PC-3 (cell line): ENCODE measurements at regions not wholly inside any gene's neighbourhood (a gene's known extent, or its start where the extent isn't known, plus 50 kb on each side); places are given as distances from the start of the nearest gene placed in this dataset.

Experiments used
- ATAC-seq: fragments of 200-7000 bp; cut with Tn5 transposase; 2 replicates; pipeline ENCODE4 v1.9.1; 2020; ENCODE audit warnings: mild to moderate bottlenecking, moderate library complexity
- BruUV-seq: library from RNA; stranded (reverse); fragments of 400-500 nt; replicated peaks from 2 replicates; lab custom pipeline; 2021; lab: Mats Ljungman, UMichigan
- CTCF ChIA-PET: fragments of 300-600 bp; sonication (Branson Sonifier 250); formaldehyde crosslinking; loops from one replicate; lab custom pipeline; 2022; ENCODE audit warnings: antibody characterized with exemption; lab: Charles Lee
- POLR2A ChIA-PET: fragments of 300-600 bp; sonication (Branson Sonifier 250); formaldehyde crosslinking; loops from one replicate; lab custom pipeline; 2022; ENCODE audit warnings: antibody characterized with exemption; ENCODE audit not compliant: unreplicated experiment; lab: Charles Lee
- DNase-seq: peaks from one replicate; pipeline ENCODE4 v3.0.0-alpha.2; 2015
- H2AFZ ChIP-seq: fragments of 300-600 bp; sonication (generic); 2 replicates; pipeline ENCODE4 v1.6.0; 2016; ENCODE audit warnings: antibody characterized with exemption, low read length
- H3F3A ChIP-seq: fragments of 300-600 bp; sonication (generic); one replicate; pipeline ENCODE4 v1.6.0; 2017; ENCODE audit warnings: antibody characterized with exemption, low read length, control low read depth, mild to moderate bottlenecking; ENCODE audit not compliant: unreplicated experiment
- H3K27ac ChIP-seq: fragments of 300-600 bp; sonication (generic); 2 replicates; pipeline ENCODE4 v1.5.1; 2016; ENCODE audit warnings: mild to moderate bottlenecking, low read length
- H3K27me3 ChIP-seq: fragments of 300-600 bp; sonication (generic); 2 replicates; pipeline ENCODE4 v1.6.1; 2016; ENCODE audit warnings: low read length, mixed read lengths
- H3K36me3 ChIP-seq: fragments of 300-600 bp; sonication (generic); 2 replicates; pipeline ENCODE4 v1.6.1; 2016; ENCODE audit warnings: low read depth, mixed run types, low read length, mixed read lengths
- H3K4me1 ChIP-seq: fragments of 300-600 bp; sonication (generic); 2 replicates; pipeline ENCODE4 v1.5.1; 2016; ENCODE audit warnings: low read length; ENCODE audit not compliant: insufficient read depth
- H3K4me2 ChIP-seq: fragments of 300-600 bp; sonication (generic); 2 replicates; pipeline ENCODE4 v1.6.0; 2016; ENCODE audit warnings: low read length
- H3K4me3 ChIP-seq: fragments of 300-600 bp; sonication (generic); 2 replicates; pipeline ENCODE4 v1.5.1; 2016; ENCODE audit warnings: mild to moderate bottlenecking, low read length, mixed read lengths
- H3K79me2 ChIP-seq: fragments of 300-600 bp; sonication (generic); 2 replicates; pipeline ENCODE4 v1.6.1; 2017; ENCODE audit warnings: low read length, mixed read lengths
- H3K9ac ChIP-seq: fragments of 300-600 bp; sonication (generic); 2 replicates; pipeline ENCODE4 v1.6.0; 2016; ENCODE audit warnings: mild to moderate bottlenecking, low read length
- H3K9me2 ChIP-seq: fragments of 300-600 bp; sonication (generic); replicated peaks from 2 replicates; pipeline ENCODE4 v1.6.1; 2016; ENCODE audit warnings: mixed run types, low read length, mixed read lengths
- H3K9me3 ChIP-seq: fragments of 300-600 bp; sonication (generic); 2 replicates; pipeline ENCODE4 v1.6.1; 2016; ENCODE audit warnings: low read length, mixed read lengths
- H4K20me1 ChIP-seq: fragments of 300-600 bp; sonication (generic); 2 replicates; pipeline ENCODE4 v1.6.1; 2016; ENCODE audit warnings: low read length, mixed read lengths
- CTCF ChIP-seq: fragments of 300-600 bp; sonication (generic); conservative IDR thresholded peaks from 2 replicates; pipeline ENCODE4 v1.5.1; 2017; ENCODE audit warnings: antibody characterized with exemption, low read depth, mild to moderate bottlenecking, low read length
- EZH2 ChIP-seq: fragments of 300-600 bp; sonication (generic); IDR thresholded peaks from one replicate; pipeline ENCODE4 v1.6.1; 2017; ENCODE audit warnings: antibody characterized with exemption, mild to moderate bottlenecking, low read length; ENCODE audit not compliant: unreplicated experiment
- EZH2phosphoT487 ChIP-seq: fragments of 300-600 bp; sonication (generic); IDR thresholded peaks from 2 replicates; pipeline ENCODE4 v1.6.1; 2018; ENCODE audit warnings: mild to moderate bottlenecking, antibody characterized with exemption, low read length, borderline replicate concordance
- intact Hi-C: fragments of 100-400 bp; cut with micrococcal nuclease; formaldehyde crosslinking; loops from 2 replicates; pipeline ENCODE4 v1.9.0; 2023

- Histone ChIP-seq H3K79me2 (no peaks in the 10 kb centered on the region), H3F3A (no peaks in the 10 kb centered on the region), H3K36me3 (no peaks in the 10 kb centered on the region), H3K4me1 (peaks cover 12% of the 10 kb centered on the region), H3K27ac (no peak overlapping the region), H3K9me3 (no peaks in the 10 kb centered on the region), H3K4me3 (no peak overlapping the region), H2AFZ (no peak overlapping the region), H4K20me1 (no peaks in the 10 kb centered on the region), H3K9ac (no peak overlapping the region), H3K9me2 (no peaks in the 10 kb centered on the region), H3K4me2 (no peak overlapping the region), H3K27me3 (peaks cover 3% of the 10 kb centered on the region)
- BruUV-seq, result no TSS peak
- no peak for ATAC-seq
- TF ChIP-seq CTCF, result no peak
- no peak for TF ChIP-seq EZH2phosphoT487
- TF ChIP-seq EZH2, result no peak
- no peak for DNase-seq
- CTCF ChIA-PET, result no interaction called here
- POLR2A ChIA-PET, result no interaction called here
- intact Hi-C loops, result loop anchor here (10.0 kb wide), 1 partner anchor 64 kb away; no protein-coding TSS in a partner anchor
Observed at GRCh38 chr1:199861020-199861795, 166.3 kb upstream of the NR5A2 start.

GRCh38 chr1:199862047-199862446 lies 165.5 kb upstream of the NR5A2 start:
- Histone ChIP-seq H4K20me1 (no peaks in the 10 kb centered on the region), H3F3A (no peaks in the 10 kb centered on the region), H2AFZ (no peak overlapping the region), H3K9ac (no peak overlapping the region), H3K4me3 (no peak overlapping the region), H3K27me3 (peaks cover 8% of the 10 kb centered on the region; the same call in 1 of the 2 replicates), H3K36me3 (no peaks in the 10 kb centered on the region), H3K9me2 (no peaks in the 10 kb centered on the region), H3K79me2 (no peaks in the 10 kb centered on the region), H3K9me3 (no peaks in the 10 kb centered on the region), H3K4me2 (no peak overlapping the region), H3K27ac (no peak overlapping the region), H3K4me1 (peaks cover 12% of the 10 kb centered on the region)
- no peak for ATAC-seq
- POLR2A ChIA-PET, result no interaction called here
- intact Hi-C loops, result loop anchor here (10.0 kb wide), 1 partner anchor 63 kb away; no protein-coding TSS in a partner anchor
- CTCF ChIA-PET, result no interaction called here
- no peak for TF ChIP-seq EZH2
- no peak for TF ChIP-seq EZH2phosphoT487
- TF ChIP-seq CTCF, result no peak
- no peak for DNase-seq
- no TSS peak for BruUV-seq

GRCh38 chr1:199866210-199866617 lies 161.3 kb upstream of the NR5A2 start:
- Histone ChIP-seq H3K4me1 (no peaks in the 10 kb centered on the region), H3K36me3 (no peaks in the 10 kb centered on the region), H3K9ac (no peak overlapping the region), H3K4me3 (no peak overlapping the region), H2AFZ (no peak overlapping the region), H3K79me2 (no peaks in the 10 kb centered on the region), H3K9me2 (no peaks in the 10 kb centered on the region), H3K4me2 (no peak overlapping the region), H3F3A (no peaks in the 10 kb centered on the region), H3K9me3 (no peaks in the 10 kb centered on the region), H4K20me1 (no peaks in the 10 kb centered on the region), H3K27ac (no peak overlapping the region), H3K27me3 (peaks cover 19% of the 10 kb centered on the region; the same call in 1 of the 2 replicates)
- CTCF ChIA-PET, result no interaction called here
- ATAC-seq (no peak), DNase-seq (no peak)
- TF ChIP-seq EZH2, result no peak
- no peak for TF ChIP-seq EZH2phosphoT487
- TF ChIP-seq CTCF, result no peak
- intact Hi-C loops, result loop anchor here (10.0 kb wide), 1 partner anchor 59 kb away; no protein-coding TSS in a partner anchor
- POLR2A ChIA-PET, result no interaction called here
- BruUV-seq, result no TSS peak
